Lower leg skin (tissue), 4 donors: ENCODE measurements at regions not wholly inside any gene's neighbourhood (a gene's known extent, or its start where the extent isn't known, plus 50 kb on each side); places are given as distances from the start of the nearest gene placed in this dataset.

Source experiments
- DNase-seq, 2 donors: peaks; one replicate each; pipeline ENCODE4 v3.0.0-alpha.2; 2019; ENCODE audit warnings: low spot score in 2 of 2
- H3K4me3 ChIP-seq: fragments of 200-600 bp; sonication (generic); 2 replicates; pipeline ENCODE4 v1.5.1; 2017; ENCODE audit warnings: mild to moderate bottlenecking, low read depth; ENCODE audit not compliant: poor library complexity, severe bottlenecking
- CTCF ChIP-seq, 3 donors: fragments of 450-650 bp; IDR thresholded peaks; one replicate each; pipeline ENCODE4 v1.5.1; 2016; ENCODE audit warnings: antibody characterized with exemption in 3 of 3, mild to moderate bottlenecking in 3 of 3, moderate library complexity in 2 of 3
- POLR2A ChIP-seq, 2 donors: fragments of 450-650 bp; IDR thresholded peaks; one replicate each; pipeline ENCODE4 v1.6.1; 2016 to 2017; ENCODE audit warnings: antibody characterized with exemption in 2 of 2, mild to moderate bottlenecking in 1 of 2, moderate library complexity in 1 of 2
- WGBS, 2 donors: methylation state at CpG; one replicate each; pipeline ENCODE4 v1.1.5; 2018; 5-methylcytosine and 5-hydroxymethylcytosine counted together
- intact Hi-C: fragments of 100-400 bp; cut with DNase I; formaldehyde crosslinking; loops from one replicate; pipeline ENCODE4 v1.15.0; 2023; ENCODE audit warnings: low total_unique reads

- intact Hi-C loops, result no loop called here
- DNase-seq, result no peak
- TF ChIP-seq CTCF (IDR thresholded peaks at IDR 0.05) (no peak), POLR2A (IDR thresholded peaks at IDR 0.05) (no peak)
- 96 to 99% methylated on average over 7 of the region's 7 CpGs for WGBS, 2 donors
- no peak overlapping the region for H3K4me3 ChIP-seq
Observed at GRCh38 chr2:8587920-8588830, 93.7 kb upstream of the ID2 start.

DNA sequence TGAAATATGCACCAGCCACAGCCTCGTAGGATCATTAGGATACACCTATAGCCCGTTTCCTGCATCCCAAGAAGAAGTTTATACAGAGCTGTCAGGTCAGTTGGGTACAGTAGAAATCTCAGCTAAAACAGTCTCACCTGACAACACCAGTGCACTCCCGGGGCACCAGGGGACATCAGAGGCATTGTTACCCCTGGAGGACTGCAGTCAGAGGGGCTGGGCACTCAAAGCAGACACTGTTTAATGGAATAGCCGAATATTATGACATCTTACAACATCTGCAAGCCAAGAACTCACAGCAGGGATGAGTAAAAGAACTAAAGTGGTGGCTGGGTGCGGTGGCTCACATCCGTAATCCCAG lies 93.0 kb upstream of the ID2 start:
- WGBS, 2 donors, result 80 to 85% methylated on average over 6 of the region's 6 CpGs
- intact Hi-C loops, result no loop called here
- TF ChIP-seq POLR2A (IDR thresholded peaks at IDR 0.05), result no peak
- TF ChIP-seq CTCF (IDR thresholded peaks at IDR 0.05), result no peak
- no peak overlapping the region for H3K4me3 ChIP-seq
- DNase-seq, result no peak

GRCh38 chr2:8589721-8590120 lies 92.1 kb upstream of the ID2 start:
- 88 to 91% methylated on average over 1 of the region's 1 CpG for WGBS, 2 donors
- DNase-seq, result no peak
- no peak for TF ChIP-seq POLR2A (IDR thresholded peaks at IDR 0.05)
- no peak for TF ChIP-seq CTCF (IDR thresholded peaks at IDR 0.05)
- intact Hi-C loops, result no loop called here
- no peak overlapping the region for H3K4me3 ChIP-seq

- no peak for TF ChIP-seq CTCF (IDR thresholded peaks at IDR 0.05)
- no peak for TF ChIP-seq POLR2A (IDR thresholded peaks at IDR 0.05)
Observed at GRCh38 chr2:8590938-8591337, 90.9 kb upstream of the ID2 start.

GRCh38 chr2:8592736-8593135 lies 89.1 kb upstream of the ID2 start:
- WGBS, 2 donors, result 92 to 95% methylated on average over 6 of the region's 7 CpGs
- no peak for TF ChIP-seq CTCF (IDR thresholded peaks at IDR 0.05)
- TF ChIP-seq POLR2A (IDR thresholded peaks at IDR 0.05), result no peak
- no peak overlapping the region for H3K4me3 ChIP-seq
- no peak for DNase-seq
- intact Hi-C loops, result no loop called here

More at GRCh38 chr2:8590938-8591337, 90.9 kb upstream of the ID2 start:
- DNase-seq, result no peak
- intact Hi-C loops, result no loop called here
- 67 to 73% methylated on average over 6 of the region's 6 CpGs for WGBS, 2 donors
- H3K4me3 ChIP-seq, result no peak overlapping the region

DNA sequence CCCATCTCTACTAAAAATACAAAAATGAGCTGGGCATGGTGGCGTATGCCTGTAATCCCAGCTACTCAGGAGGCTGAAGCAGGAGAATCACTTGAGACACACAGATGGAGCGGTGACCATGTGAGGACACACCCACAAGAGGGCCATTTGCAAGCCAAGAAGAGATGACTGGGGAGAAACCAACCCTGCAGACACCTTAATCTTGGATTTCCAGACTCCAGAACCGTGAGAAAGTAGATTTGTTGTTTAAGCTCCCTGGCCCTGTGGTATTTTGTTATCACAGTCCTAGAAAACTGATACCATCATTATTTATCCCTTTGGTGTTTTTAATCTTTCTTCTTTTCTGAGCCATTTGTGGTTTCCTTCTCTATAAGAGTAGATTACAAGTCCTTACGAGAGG lies 88.6 kb upstream of the ID2 start:
- no peak overlapping the region for H3K4me3 ChIP-seq
- no peak for TF ChIP-seq POLR2A (IDR thresholded peaks at IDR 0.05)
- no peak for TF ChIP-seq CTCF (IDR thresholded peaks at IDR 0.05)
- 90 to 95% methylated on average over 4 of the region's 4 CpGs for WGBS, 2 donors
- no peak for DNase-seq
- intact Hi-C loops, result no loop called here
